HG02970 (cell line): ENCODE measurements at regions not wholly inside any gene's neighbourhood (a gene's known extent, or its start where the extent isn't known, plus 50 kb on each side); places are given as distances from the start of the nearest gene placed in this dataset.

Source experiments
- ATAC-seq: cut with Tn5 transposase; IDR thresholded peaks from one replicate; pipeline ENCODE4 v1.9.1; 2021; ENCODE audit warnings: mild to moderate bottlenecking, moderate library complexity, moderate number of reproducible peaks; ENCODE audit not compliant: unreplicated experiment, low FRiP score

DNA sequence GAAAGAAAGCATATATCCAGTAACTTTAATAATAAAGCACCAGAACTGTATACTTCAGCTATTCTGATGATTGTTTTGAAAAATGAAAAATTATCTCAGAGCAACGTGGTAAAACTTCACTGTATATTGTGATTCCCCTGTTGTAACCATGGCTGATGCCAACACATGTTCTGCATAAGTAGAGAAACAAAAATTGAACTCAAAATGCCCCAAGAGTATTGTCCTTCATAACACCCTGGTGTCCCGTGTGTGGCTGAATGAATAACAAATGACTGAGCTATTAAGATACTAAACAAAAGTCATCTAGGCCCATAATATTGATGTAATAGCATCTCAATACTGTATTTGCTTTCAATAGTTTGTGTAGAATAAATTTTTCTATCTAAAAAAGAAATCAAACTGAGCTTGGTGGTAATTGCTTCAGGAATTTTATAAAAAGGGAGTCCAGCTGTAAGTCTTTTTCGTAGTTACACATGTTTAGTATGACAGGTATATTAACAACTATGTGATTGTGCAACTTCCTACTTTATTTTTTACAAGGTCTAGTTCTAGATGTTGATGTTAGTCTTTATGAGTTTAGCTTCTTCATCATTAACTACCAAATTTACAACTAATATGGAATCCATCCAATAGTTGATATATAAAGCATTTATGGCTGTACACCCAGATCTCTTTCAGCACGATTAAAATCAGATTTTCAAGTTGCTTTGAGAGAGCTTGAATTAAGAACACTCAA is 623.8 kb upstream of the AGTR1 start:
- no peak for ATAC-seq

DNA sequence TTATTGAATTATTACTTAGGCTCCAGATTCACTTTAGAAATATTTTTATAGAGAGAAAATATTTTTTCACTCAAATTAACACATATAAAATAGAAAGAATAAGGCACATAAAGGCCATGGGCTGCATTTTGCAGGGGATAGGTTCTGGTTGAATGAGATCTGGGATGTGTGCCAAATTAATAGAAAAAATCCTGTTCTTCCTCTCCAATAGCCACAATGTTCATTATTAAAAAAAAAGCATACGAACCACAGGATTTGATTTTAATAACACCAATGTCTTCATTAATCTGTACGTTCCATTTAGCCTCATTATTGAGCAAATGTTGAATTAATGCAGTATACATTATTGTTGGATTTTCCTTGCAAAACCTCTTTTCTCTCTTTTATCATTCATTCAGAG is 622.8 kb upstream of the AGTR1 start:
- no peak for ATAC-seq

DNA sequence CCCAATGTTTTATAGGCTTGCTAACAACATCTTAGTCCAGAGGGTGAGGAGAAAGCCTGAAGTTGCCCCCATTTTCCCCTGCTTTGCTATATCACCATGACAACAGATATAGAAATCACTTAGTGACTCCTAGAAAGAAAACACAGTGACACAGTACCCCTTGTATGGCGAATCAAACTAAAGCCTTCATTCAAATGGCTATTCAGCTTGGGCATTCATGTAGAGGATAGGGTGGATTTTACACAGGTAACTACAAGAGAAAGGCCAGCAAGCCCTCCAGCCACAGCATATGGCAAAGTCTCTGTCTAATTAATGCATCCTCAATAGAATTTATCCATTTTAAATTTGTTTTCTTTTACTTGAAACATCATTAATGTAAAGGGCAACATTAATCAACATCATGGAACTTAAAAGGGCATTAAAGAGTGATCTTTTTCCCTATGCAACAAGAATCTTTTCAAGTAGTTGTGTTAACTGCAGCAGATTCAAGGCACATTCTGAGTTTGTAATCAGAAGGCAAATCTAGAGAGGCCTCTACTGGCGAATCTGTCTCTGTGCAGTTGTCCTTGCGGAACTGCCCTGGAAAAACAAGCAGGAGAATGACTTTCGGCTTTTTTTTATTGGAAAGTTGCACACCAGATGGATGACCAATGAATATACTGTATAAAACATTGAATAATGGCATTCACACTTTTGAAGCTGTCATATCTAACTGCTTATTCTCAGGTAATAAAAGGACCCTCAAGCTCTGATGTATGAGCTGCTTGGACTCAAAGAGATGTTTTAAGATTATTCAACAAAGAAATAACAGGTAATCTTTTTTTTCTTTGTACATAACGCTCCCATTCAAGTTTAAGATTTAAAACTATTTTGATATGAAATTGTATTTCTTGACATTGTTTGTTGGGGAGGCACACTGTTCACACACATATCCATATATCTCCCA is 621.7 kb upstream of the AGTR1 start:
- no peak for ATAC-seq

DNA sequence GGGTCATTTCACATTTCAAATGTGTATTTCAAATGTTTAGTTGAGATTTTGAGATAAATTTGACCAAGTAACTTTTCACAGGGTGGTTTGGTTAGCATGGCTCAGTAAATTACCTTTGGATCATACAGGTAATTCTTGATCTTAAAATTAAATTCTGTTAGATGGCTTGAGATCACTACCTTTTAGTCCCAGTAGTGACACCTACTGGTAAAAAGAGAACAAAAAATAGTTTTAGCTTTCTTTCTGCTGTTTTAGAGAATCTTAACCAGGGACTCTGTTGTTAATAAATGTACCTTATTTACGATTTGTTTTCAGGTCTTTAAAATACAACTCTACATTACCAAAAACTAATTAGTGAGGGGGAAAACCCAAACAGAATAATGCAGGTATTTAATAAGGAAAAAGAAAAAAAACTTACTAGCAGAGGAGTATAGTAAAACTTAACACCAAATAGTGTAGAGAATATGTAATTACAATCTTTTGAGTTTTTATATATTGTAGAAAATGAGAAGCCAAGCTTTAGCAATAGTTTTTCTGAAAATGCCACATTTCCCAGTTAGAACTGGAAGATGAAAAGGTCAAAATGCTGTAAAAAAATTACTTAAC is 620.3 kb upstream of the AGTR1 start:
- no peak for ATAC-seq

DNA sequence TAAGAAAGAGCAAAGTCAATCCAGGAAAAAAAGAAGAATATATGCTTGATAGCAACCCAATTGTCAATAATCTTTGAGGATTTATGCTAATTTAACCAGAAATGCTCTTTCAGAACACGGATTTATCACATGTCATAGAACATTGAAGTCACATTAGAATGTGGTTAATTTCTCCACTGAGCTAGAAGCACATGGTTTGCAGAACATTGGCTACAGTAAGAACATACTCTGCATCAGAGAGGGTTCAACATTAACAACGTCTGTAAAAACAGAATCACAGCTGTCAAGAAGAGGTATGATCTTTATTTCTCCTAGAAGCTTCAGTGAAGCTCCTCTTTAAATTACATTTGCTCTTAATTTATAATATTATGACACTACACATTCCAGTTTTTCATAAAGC is 619.7 kb upstream of the AGTR1 start:
- no peak for ATAC-seq

DNA sequence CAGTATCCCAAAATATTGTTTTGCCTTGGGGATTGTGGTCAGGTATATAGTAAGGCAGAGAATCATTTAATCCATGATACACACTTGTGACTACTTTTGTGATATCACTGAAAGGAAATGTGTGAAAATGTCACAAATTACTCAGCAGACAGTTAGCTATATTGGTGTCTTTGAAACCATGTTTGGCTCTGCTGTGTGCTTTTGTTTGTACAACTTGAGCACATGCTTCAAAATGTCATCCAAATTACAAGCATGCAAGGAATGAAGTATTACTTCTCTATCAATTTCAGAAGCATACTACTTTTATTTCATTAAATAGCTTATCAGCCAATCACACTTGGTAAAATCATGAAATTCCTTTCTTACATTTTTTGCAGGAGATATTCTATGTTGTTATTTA is 619.0 kb upstream of the AGTR1 start:
- ATAC-seq = no peak

DNA sequence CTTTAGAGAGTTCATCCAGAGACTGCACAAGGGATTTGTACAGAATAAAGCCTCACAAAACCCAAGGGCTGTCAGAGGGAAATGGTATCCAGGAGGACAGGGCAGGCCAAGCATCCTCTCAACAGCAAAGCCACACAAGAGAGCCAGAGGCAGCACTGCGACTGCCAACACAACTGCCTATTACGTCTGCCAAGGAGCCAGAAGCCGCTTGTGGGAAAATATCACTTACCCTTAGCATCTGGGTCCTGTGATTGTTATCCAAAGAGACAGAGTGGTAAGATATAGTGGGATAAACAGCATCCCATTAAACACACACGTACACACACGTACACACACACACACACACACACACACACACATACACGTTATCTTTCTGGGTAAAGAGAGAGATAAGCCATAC is 618.3 kb upstream of the AGTR1 start:
- no peak for ATAC-seq

DNA sequence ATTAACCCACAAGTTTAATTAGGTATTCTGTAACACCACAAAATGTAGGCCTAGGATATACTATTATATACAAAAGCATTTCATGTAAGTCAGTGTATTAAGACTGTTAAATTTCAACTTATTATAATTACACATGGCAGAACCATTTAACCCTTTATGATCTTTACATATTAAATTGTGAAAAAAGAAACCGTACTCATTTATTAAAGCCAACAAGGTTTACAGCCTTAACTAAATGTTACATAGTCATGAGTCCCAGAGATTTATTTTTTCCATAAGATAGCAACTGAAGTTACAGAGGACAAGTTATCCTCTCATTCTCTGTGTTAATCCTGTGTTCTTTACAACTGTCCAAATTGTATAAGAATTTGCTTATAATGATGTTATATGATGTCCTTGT is 615.8 kb upstream of the AGTR1 start:
- ATAC-seq = no peak

DNA sequence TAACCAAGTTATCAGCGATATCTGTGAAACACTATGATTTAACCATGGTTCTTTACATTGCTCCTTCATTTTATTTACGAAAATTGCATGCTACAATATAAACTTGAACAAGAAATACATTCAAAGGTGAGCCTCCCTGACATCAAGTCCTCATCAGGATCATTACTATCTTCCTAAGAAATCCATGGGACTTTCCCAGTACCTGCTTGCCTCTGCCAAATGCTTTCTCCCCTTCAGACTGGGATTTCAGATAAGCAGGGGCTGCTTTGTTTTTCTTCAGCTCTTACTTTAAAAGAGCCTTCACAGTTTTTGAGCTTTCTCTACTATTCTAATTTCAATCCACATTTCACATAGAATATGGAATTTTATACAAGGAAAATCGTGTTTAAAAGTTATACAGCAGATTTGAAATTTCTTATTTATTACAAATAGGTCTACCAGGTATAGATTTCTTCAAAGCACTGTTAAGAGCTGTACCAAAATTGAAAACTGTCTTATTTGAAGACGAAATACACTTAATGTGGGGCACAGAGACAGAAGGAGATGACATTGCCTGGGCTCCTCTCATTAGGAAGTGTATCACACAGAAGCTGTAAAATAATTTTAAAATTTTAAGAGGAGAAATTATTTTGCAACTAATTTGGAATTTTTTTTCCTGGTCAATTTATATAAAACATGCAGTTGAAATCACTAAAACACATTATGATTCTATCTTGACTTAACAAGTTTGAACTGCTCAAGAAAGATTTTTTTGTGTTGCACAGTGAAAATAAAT is 615.0 kb upstream of the AGTR1 start:
- ATAC-seq = no peak

DNA sequence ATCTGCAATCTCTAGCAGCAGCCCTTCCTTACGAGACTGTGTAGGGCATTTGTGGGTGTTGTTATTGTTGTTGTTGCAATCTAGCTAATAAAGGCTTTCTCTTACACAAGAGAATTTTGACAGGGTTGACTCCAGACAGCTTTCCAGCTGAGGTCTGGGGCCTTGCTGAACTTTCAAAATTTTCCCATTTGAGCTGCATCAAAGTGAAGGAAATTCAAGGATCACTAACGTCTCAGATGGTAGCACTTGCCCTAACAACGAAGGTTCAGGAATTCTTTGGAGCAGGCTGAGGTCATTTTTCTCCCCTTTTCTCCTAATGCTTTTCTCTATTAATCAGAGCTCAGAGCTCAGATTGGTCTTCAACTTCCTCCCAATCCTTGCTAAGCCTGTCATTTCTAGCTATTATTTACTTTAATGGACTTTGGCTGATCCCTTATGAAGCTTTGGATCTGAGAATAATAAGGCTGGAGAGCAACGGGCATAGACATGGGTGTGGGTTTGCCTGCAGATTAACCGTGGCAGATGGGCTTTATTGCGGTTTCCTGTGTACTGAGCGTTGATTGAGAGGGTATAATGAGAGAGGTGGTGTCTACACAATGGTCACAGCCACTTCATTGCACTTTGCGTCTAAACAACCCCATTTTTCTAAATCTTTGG is 614.0 kb upstream of the AGTR1 start:
- ATAC-seq = no peak

DNA sequence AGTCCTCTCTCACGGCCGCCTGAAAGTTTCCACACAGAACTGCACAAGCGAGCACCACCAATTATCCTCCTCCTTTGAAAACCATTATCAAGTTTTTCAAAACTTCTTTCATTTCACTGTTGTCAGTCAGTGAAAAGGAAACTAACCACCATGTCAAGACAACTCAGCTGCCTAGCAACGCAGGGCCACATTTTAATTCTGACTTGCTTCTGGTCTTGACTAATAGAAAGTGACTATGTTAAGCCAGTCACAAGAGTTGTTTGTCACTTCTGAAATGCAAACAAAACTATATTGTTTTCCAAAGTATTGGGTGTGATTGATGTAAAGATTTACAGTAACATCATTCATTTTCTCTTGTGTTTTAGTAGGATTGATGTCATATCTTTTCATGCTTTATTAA is 612.8 kb upstream of the AGTR1 start:
- ATAC-seq = peak; percentile 81

DNA sequence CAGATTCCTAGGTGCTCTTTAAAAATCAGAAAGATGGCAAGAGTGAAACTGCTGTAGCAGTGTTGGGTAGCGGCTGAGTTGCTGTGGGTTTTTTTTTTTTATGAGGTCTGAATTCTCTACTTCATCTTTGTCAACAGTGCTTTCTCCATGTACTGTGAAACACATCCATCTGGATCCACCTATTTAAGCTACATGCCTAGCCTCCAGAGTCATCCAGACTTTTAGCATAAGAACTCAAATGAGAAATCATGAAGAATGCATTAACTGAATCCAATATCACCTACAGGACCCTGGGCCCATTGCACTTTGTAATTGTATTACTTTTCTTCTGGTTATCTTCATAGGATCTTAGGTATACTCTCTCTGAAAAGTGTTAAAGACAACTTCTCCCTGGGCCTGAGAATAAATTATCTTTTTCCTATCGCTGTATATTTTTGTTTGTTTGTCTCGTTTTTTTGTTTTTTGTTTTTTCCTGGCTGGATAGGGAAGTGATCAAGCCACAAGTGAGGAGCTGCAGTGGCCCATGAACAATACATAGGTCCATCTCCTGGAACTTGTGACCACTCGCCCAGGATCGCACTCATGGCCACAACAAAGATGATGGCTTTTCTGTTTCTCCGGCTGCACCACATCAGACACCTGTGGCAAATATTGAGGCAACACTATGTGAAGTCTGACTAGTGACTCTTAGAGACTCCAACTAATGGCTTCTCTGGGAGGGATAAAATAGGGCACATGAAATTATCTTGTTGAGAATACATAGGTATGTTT is 609.9 kb upstream of the AGTR1 start:
- ATAC-seq = no peak

DNA sequence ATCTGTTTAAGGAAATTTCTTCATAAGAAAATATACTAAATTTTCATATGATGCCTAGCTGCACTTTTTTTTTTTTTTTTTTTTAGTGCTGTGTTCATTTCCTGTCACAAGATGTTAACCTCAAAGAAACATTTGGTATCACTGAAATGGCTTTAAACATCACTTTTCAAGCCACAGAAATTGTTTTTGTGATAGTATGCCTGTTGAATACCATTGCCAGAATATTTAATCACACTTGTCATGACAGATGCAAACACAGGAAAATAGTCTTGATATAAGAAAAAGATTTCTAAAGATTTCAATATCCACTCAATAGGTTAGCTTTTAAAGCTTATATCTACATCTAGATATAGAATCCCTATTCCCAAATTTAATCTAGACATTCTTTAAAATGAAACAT is 608.5 kb upstream of the AGTR1 start:
- ATAC-seq = no peak

DNA sequence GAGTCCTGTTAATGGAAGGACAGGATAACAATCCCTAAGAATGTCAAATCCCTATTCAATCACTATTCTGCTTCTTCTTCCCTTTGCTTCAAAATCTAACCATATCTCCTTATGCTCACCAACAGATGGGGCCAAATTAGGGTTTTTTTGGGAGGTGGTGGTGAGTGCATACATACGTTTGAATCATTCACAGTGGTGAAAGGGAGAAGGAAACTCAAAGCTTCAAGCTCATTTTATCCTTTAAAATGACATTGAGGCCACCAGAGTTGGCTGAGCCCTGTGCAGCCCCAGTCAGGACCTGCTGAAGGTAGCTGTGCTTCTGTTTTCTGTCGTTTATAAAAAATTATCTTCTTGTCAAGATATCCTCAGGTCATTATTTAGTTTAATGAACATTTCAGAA is 607.5 kb upstream of the AGTR1 start:
- ATAC-seq = no peak

DNA sequence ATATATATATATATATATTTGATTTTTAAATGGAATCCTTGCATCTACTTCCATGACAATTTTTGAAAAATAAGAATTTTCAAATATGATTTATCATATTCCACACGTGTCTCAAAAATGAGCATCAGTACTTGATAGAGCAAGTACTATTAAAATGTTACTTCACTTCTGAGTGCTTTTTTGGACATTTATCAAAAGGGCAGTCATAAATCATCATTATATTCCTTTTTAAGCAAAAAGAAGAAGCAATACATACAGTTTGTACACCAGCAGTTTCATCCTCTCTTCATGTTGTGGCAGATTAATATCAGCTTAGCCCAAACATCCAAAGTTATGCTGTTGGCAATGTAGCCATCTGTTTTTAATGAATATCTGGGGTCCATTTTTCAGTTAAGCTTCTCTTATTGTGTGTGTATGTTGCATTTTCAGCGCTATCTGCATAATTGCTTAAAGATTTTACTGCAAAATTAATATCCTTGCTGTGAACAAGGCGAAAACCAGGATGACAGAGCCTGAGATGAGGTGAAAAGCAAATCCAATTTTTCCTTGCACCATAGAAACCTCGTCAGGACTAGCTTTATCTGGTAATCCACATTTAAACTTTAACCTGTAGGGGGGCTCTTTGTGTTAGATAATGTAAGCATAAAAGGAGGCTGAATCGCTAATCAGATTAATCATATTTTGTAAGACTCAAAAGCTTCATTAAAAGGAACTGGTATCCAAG is 604.9 kb upstream of the AGTR1 start:
- ATAC-seq = no peak

DNA sequence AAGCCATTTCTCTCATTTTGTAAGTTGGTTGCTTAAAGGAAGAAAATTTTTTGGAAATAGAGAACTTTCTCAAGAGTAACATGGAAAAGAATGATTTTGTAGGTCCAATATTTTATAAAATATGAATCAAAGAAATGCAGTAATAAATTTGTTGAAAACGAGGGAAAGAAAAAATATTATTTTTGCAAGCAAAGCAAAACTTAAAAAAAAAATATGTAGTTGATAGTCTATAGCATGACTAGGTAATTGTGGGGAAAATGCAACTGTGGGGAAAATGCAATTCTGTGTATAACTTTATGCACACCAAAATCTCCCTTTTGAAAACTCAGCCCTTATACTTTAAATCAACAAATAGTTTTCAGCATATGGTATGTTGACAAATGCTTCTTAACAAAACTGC is 604.0 kb upstream of the AGTR1 start:
- ATAC-seq = no peak

DNA sequence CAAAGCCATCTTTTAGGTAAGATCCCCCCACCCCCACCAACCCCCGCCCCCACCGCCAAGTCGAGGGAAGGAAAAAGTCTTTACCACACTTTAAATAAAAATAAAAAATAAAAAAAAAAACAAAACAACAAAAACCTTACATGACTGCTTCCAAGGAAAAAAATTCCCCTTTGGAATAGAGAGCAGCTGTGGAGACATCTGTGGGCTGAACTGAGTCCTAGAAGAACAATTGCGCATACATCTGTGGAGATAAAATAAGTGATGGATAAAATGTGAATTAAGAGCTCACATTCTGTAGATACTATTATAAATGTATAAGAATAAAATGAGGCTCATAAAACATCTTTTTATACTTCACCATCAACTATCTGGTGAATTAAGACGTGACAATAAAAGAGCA is 601.7 kb upstream of the AGTR1 start:
- no peak for ATAC-seq

DNA sequence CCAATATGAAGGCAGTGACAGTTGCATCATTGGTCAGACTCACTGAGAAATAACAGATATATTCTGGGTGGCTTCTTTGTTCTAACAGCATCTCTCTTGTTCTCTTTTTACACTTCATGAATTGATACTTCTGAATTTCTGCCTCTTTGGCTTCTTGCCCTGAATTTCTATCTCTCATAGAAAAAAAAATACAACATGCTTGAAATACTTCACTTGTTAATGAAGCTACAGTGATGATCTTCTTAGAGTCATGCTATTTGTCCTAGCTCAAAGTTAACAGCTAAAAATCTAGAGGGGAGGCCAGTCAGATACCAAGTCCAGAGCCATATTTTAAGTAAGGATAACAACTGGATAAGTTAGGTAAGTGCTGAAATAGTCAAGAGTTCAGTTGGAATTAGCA is 597.2 kb upstream of the AGTR1 start:
- ATAC-seq = no peak

DNA sequence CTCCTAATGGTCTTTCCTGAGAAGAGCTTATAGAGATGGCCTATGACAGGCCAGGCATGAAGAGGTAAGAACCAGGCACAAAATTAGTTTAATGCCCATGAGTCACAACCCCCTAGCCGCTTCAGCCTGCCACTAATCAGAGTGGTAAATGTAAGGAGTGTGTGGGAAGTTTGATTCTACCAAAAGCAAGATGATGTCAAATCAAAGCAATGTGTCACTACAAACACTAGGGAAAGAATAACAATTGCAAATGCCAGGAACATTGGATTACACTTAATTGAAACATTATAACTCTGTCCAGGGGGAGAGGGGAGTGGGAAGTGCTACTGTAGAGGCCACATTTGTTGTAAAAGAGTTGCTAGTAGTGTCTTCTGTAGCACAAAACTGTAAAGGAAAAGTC is 596.6 kb upstream of the AGTR1 start:
- ATAC-seq = no peak
